ENCODE measurements at regions not wholly inside any gene's neighbourhood (a gene's known extent, or its start where the extent isn't known, plus 50 kb on each side); places are given as distances from the start of the nearest gene placed in this dataset.

GRCh38 chr1:68355614-68356013 lies 94.1 kb downstream of the RPE65 start:
- Histone ChIP-seq H3K4me1 (ENCODE audit: insufficient read depth, low read length) (no peaks in the 10 kb centered on the region), H3K79me2 (ENCODE audit: insufficient read depth, low read length) (no peaks in the 10 kb centered on the region), H2BK5ac (ENCODE audit: insufficient read length, low read length) (no peak overlapping the region), H2BK15ac (ENCODE audit: low read depth, low read length) (no peak overlapping the region), H2AK5ac (ENCODE audit: insufficient read length, low read length) (no peak overlapping the region), H2BK12ac (ENCODE audit: insufficient read length, low read depth, low read length) (no peak overlapping the region), H3K56ac (ENCODE audit: insufficient read length, low read depth, low read length) (no peak overlapping the region), H3K9me3 (ENCODE audit: control insufficient read depth, low read depth, low read length) (no peaks in the 10 kb centered on the region), H3K27me3 (ENCODE audit: insufficient read depth, low read length) (no peaks in the 10 kb centered on the region), H3K9ac (ENCODE audit: extremely low read depth, insufficient read length, low read length) (no peak overlapping the region), H3K4ac (ENCODE audit: low read depth, low read length) (no peak overlapping the region), H3T11ph (ENCODE audit: low read length) (no peak overlapping the region), H2BK20ac (ENCODE audit: low read depth, low read length, poor library complexity, severe bottlenecking) (no peak overlapping the region), H4K91ac (ENCODE audit: insufficient read length, low read depth, low read length) (no peak overlapping the region), H3K18ac (ENCODE audit: insufficient read length, low read depth, low read length) (no peak overlapping the region), H3K23ac (ENCODE audit: insufficient read length, low read depth, low read length) (no peak overlapping the region), H2AFZ (ENCODE audit: low read length) (no peak overlapping the region), H4K8ac (replicated peaks; ENCODE audit: insufficient read length, low read depth, low read length) (no peak overlapping the region), H3K14ac (ENCODE audit: insufficient read depth, low read length) (no peak overlapping the region), H3K4me2 (ENCODE audit: insufficient read depth, insufficient read length, low read length) (no peak overlapping the region), H3K23me2 (ENCODE audit: insufficient read length, low read depth, low read length, poor library complexity, severe bottlenecking) (no peaks in the 10 kb centered on the region), H3K79me1 (ENCODE audit: insufficient read depth, low read depth, low read length, poor library complexity, severe bottlenecking) (no peaks in the 10 kb centered on the region), H4K5ac (ENCODE audit: insufficient read length, low read depth, low read length) (no peak overlapping the region), H4K20me1 (ENCODE audit: control insufficient read depth, insufficient read depth, insufficient read length) (no peaks in the 10 kb centered on the region), H2BK120ac (ENCODE audit: low read depth, low read length, poor library complexity, severe bottlenecking) (no peak overlapping the region), H3K27ac (ENCODE audit: insufficient read length, low read depth, low read length) (no peak overlapping the region)
- WGBS (ENCODE audit: extremely low coverage, insufficient read length, low lambda C conversion rate): no CpG with 5 or more reads among the region's 3 CpGs
- H3K36me3 Mint-ChIP-seq (ENCODE audit: insufficient read depth in 1 of 3, low read depth in 3 of 3): no peaks in the 10 kb centered on the region
- H3K27me3 Mint-ChIP-seq (ENCODE audit: low read depth): peaks cover 5% of the 10 kb centered on the region
- H3K27ac Mint-ChIP-seq: no peak overlapping the region
- H3K4me1 Mint-ChIP-seq: peaks cover 6 to 8% of the 10 kb centered on the region in 2 experiments
- DNase-seq: no peak
- no peak overlapping the region for H3K4me3 Mint-ChIP-seq
- no peak for TF ChIP-seq CTCF (conservative IDR thresholded peaks at IDR 0.05)
- no peaks in the 10 kb centered on the region for H3K9me3 Mint-ChIP-seq
